ENCODE measurements at regions not wholly inside any gene's neighbourhood (a gene's known extent, or its start where the extent isn't known, plus 50 kb on each side); places are given as distances from the start of the nearest gene placed in this dataset.

DNA sequence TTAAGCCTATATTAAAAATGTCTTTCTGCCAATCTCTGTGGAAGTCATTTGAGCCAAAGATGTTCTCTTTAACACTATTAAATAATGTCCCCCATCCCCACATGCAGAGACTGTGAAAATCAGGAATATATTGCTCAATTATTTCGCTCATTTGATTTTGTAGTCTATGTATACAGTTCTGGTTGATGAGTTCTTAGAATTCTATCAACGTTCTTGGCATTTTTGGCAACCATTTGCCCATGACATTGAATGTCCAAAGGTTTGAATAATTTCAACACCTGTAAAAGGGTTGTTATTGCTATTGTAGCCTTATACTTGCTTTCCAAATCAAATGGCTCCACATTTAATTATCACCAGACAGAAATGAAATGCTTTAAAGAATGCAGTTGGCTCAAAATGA is 536.1 kb downstream of the CAAP1 start:
- Histone ChIP-seq H3K4me1 (ENCODE audit: control insufficient read depth, insufficient read depth, low read length) (no peaks in the 10 kb centered on the region), H3K36me3 (ENCODE audit: control insufficient read depth, insufficient read depth, low read length) (no peaks in the 10 kb centered on the region), H3K9me3 (ENCODE audit: control insufficient read depth, insufficient read depth, low read depth, low read length) (no peaks in the 10 kb centered on the region), H3K27me3 (ENCODE audit: control insufficient read depth, insufficient read depth, low read length) (no peaks in the 10 kb centered on the region), H3K4me3 (ENCODE audit: low read depth in 2 of 2, low read length in 2 of 2) (no peak overlapping the region), H3K27ac (ENCODE audit: low read length) (no peak overlapping the region)
- ChIA-PET POLR2A (no interaction called here), CTCF (no interaction called here)
- intact Hi-C loops (cut with micrococcal nuclease; ENCODE audit: unreplicated experiment): no loop called here
- DNase-seq (ENCODE audit: low read depth, low spot score) (no peak), ATAC-seq (no peak)
- in situ Hi-C loops (cut with HindIII; ENCODE audit: low pct_unique_long_range_greater_than_20kb, low sequenced_read_pairs): no loop called here
- TF ChIP-seq SIN3A (IDR thresholded peaks at IDR 0.05; ENCODE audit: borderline replicate concordance, insufficient read depth, low read depth, low read length): no peak
- TF ChIP-seq, protein P1, sequence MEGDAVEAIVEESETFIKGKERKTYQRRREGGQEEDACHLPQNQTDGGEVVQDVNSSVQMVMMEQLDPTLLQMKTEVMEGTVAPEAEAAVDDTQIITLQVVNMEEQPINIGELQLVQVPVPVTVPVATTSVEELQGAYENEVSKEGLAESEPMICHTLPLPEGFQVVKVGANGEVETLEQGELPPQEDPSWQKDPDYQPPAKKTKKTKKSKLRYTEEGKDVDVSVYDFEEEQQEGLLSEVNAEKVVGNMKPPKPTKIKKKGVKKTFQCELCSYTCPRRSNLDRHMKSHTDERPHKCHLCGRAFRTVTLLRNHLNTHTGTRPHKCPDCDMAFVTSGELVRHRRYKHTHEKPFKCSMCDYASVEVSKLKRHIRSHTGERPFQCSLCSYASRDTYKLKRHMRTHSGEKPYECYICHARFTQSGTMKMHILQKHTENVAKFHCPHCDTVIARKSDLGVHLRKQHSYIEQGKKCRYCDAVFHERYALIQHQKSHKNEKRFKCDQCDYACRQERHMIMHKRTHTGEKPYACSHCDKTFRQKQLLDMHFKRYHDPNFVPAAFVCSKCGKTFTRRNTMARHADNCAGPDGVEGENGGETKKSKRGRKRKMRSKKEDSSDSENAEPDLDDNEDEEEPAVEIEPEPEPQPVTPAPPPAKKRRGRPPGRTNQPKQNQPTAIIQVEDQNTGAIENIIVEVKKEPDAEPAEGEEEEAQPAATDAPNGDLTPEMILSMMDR (IDR thresholded peaks at IDR 0.05): no peak
- TF ChIP-seq, protein P2, sequence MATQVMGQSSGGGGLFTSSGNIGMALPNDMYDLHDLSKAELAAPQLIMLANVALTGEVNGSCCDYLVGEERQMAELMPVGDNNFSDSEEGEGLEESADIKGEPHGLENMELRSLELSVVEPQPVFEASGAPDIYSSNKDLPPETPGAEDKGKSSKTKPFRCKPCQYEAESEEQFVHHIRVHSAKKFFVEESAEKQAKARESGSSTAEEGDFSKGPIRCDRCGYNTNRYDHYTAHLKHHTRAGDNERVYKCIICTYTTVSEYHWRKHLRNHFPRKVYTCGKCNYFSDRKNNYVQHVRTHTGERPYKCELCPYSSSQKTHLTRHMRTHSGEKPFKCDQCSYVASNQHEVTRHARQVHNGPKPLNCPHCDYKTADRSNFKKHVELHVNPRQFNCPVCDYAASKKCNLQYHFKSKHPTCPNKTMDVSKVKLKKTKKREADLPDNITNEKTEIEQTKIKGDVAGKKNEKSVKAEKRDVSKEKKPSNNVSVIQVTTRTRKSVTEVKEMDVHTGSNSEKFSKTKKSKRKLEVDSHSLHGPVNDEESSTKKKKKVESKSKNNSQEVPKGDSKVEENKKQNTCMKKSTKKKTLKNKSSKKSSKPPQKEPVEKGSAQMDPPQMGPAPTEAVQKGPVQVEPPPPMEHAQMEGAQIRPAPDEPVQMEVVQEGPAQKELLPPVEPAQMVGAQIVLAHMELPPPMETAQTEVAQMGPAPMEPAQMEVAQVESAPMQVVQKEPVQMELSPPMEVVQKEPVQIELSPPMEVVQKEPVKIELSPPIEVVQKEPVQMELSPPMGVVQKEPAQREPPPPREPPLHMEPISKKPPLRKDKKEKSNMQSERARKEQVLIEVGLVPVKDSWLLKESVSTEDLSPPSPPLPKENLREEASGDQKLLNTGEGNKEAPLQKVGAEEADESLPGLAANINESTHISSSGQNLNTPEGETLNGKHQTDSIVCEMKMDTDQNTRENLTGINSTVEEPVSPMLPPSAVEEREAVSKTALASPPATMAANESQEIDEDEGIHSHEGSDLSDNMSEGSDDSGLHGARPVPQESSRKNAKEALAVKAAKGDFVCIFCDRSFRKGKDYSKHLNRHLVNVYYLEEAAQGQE (IDR thresholded peaks at IDR 0.05; ENCODE audit: insufficient read depth in 1 of 2, low read depth in 2 of 2, low read length in 1 of 2): no peak
- TF ChIP-seq POLR2AphosphoS5 (IDR thresholded peaks at IDR 0.05; ENCODE audit: low read depth, low read length): no peak
- no peak for TF ChIP-seq TCF7L2 (IDR thresholded peaks at IDR 0.05; ENCODE audit: low read depth, low read length)
- BruUV-seq (replicated peaks): no TSS peak

DNA sequence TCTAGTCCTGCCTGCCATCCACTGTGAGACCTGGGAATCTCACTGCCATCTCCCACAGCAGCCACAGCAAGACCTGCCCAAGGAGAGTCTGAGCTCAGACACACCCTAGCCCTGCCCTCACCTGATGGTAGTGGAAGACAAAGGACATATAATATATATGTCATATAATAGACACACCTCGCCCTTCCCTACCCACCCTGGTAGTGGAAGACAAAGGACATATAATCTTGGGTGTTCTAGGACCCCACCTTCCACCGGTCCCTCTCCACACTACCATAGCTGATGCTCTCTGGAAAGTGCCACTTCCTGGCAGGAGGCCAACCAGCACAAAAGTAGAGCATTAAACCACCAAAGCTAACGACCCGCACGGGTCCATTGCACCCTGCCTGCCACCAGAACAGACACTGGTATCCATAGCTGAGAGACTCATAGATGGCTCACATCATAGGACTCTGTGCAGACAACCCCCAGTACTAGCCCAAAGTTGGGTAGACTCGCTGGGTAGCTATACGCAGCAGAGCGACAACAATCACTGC is 545.6 kb downstream of the CAAP1 start:
- Histone ChIP-seq H3K36me3 (ENCODE audit: control insufficient read depth, insufficient read depth, low read length) (no peaks in the 10 kb centered on the region), H3K4me3 (ENCODE audit: low read depth in 2 of 2, low read length in 2 of 2) (no peak overlapping the region), H3K27ac (ENCODE audit: low read length) (no peak overlapping the region), H3K27me3 (ENCODE audit: control insufficient read depth, insufficient read depth, low read length) (no peaks in the 10 kb centered on the region), H3K4me1 (ENCODE audit: control insufficient read depth, insufficient read depth, low read length) (no peaks in the 10 kb centered on the region), H3K9me3 (ENCODE audit: control insufficient read depth, insufficient read depth, low read depth, low read length) (no peaks in the 10 kb centered on the region)
- ATAC-seq: no peak
- intact Hi-C loops (cut with micrococcal nuclease; ENCODE audit: unreplicated experiment) (no loop called here), in situ Hi-C loops (cut with HindIII; ENCODE audit: low pct_unique_long_range_greater_than_20kb, low sequenced_read_pairs) (no loop called here)
- DNase-seq (ENCODE audit: low read depth, low spot score): no peak
- TF ChIP-seq SIN3A (IDR thresholded peaks at IDR 0.05; ENCODE audit: borderline replicate concordance, insufficient read depth, low read depth, low read length): no peak
- TF ChIP-seq, protein P1 (IDR thresholded peaks at IDR 0.05): no peak
- TF ChIP-seq POLR2AphosphoS5 (IDR thresholded peaks at IDR 0.05; ENCODE audit: low read depth, low read length): no peak
- no peak for TF ChIP-seq TCF7L2 (IDR thresholded peaks at IDR 0.05; ENCODE audit: low read depth, low read length)
- TF ChIP-seq, protein P2 (IDR thresholded peaks at IDR 0.05; ENCODE audit: insufficient read depth in 1 of 2, low read depth in 2 of 2, low read length in 1 of 2): no peak
- no TSS peak for BruUV-seq (replicated peaks)
- ChIA-PET CTCF (no interaction called here), POLR2A (no interaction called here)
